ENCODE measurements at regions not wholly inside any gene's neighbourhood (a gene's known extent, or its start where the extent isn't known, plus 50 kb on each side); places are given as distances from the start of the nearest gene placed in this dataset.

- TF ChIP-seq EZH2phosphoT487 (IDR thresholded peaks at IDR 0.05; ENCODE audit: borderline replicate concordance, low read depth, low read length), result no peak
- TF ChIP-seq CTCF (conservative IDR thresholded peaks at IDR 0.05; ENCODE audit: low read length), result no peak
Measured at GRCh38 chr4:15286041-15286440, 141.8 kb upstream of the C1QTNF7 start.

Measured in OCI-LY7 (cell line).